ENCODE measurements at regions not wholly inside any gene's neighbourhood (a gene's known extent, or its start where the extent isn't known, plus 50 kb on each side); places are given as distances from the start of the nearest gene placed in this dataset.
A peak's percentile ranks its signal among the peaks of the same experiment; 100 is the strongest.
"Not testable (repeated sequence)": the region's sequence is repeated elsewhere in the genome, so short reads cannot be mapped to it uniquely, and the experiment has no call there.

DNA sequence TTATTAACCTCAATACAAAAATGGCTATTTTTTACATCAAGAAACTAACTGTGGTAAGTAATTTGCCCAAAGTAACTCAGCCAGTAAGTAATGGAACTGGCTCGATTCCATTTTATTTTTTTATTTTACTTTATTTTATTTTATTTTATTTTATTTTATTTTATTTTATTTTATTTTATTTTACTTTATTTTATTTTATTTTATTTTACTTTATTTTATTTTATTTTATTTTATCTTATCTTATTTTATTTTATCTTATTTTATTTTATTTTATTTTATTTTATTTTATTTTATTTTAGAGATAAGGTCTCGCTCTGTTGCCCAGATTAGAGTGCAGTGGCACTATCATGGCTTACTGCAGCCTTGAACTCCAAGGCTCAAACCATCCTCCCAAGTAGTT is 516.3 kb upstream of the API5 start:
- DNase-seq = not testable (repeated sequence)

GRCh38 chr11:42800041-42800440 is 511.8 kb upstream of the API5 start:
- DNase-seq = no peak

DNA sequence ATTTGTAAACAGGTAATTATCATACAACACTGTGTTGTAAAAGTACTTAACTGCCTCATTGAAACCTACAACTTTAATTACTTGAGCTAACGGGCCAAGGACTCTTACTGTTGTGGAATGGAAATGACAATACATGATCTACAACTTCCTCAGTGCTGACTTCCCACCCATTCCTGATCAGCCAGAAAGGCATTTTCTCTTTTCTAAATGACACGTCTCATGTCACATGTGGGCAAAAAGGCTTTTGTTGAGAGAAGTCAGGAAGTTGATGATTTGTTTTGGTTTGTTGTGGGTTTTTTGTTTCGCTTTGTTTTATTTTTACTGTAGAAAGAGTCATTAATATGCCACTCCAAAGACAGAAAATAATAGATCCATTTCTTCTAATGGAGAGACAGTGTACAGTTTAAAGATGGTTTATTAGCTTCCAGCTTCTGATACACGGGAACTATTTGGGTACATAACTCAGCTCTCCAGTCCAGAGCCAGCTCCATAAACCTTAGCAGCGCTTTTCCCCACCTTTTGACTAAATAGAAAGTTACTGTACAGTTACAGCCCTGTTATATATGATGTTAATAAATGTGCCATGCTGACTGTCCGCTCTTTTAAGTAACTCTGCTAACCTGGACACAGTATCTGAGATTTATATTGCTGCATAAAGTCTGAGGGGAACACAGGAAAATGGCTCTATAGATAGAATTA is 509.4 kb upstream of the API5 start:
- DNase-seq = no peak

DNA sequence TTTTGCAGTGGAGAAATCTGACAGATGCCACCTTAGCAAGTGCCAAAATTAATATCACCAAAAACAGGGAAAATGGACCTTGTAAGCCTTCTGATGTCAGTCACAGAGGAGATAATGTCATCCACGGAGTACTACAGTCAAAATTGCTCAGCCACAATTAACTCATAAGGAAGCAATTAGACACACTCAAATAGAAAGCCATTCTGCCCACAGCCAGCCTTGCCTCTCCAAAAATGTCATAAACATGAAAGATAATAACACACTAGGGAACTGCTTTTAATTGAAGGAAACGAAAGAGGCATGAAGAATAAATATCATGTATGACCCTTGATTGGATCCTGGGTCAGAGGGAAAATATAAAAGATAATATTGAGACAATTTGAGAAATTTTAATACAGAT is 505.6 kb upstream of the API5 start:
- no peak for DNase-seq

DNA sequence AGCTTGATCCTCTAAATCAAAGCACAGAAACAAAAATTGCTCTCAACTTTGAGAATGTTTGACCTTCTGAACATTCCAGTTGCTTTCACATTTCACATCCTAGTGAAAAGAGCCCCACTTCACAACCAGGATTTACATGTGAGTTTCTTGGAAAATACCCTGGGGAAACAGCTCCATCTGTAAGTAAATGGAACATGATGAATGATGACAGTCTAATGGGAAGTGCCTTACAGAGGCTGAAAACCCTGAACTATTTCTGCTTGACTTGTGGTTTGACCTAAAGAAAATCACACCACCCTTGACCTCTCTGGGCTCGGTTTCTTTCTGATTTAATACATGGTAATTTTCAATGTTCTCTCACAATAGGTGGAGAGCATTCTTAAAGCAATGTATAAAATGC is 499.4 kb upstream of the API5 start:
- DNase-seq = peak; percentile 51

DNA sequence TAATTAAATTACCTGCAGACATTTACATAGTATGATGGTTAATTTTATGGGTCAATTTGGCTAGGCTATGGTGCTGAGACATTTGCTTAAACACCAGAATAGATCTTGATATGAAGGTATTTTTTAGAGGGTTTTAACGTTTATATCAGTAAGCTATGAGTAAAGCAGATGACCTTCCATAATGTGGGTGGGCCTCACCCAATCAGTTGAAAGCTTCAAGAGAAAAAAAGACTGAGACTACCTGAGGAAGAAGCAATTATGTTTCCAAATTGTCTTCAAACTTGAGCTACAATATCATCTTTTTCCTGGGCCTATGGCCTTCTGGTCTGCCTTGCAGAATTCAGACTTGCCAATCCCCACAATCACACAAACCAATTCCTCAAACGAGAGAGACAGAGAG is 498.8 kb upstream of the API5 start:
- DNase-seq = no peak

DNA sequence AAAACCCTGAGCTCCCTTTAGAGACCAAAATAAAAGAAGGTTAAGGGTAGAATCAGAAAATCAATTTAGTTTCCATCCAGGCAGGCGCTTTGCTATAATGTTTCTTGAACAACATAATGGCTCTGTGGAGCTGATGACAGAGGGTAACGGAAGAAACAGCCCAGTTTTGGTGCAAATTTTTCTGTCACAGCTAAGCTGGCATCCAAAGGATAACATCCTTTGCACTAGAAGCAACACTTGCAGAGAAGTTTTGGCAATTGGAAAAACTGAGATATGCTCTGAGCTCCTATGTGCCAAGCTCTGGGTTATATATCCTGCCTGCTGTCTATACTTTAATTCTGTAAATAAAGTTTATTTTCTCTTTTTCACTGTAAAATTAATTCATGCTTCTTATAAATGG is 495.3 kb upstream of the API5 start:
- DNase-seq = no peak

DNA sequence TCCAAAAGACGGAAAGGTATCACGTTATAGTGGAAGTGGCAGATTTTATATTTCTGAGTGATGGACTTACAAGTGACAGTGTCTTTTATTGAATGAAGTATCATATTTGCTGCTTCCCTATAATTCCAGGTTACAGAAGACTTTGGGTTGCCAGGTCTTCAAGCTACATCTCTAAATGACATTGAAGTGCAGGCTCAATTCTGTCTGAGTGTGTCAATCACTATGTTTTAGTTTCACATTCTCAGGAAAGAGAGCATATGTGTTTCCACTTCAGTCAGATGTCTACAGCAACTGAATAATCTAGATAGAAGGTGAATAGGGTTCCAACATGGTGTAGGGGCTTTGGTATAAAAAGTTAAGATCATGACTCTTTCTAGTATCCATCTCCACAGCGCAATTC is 492.7 kb upstream of the API5 start:
- no peak for DNase-seq

GRCh38 chr11:42822188-42822587 is 489.6 kb upstream of the API5 start:
- DNase-seq = not testable (repeated sequence)

DNA sequence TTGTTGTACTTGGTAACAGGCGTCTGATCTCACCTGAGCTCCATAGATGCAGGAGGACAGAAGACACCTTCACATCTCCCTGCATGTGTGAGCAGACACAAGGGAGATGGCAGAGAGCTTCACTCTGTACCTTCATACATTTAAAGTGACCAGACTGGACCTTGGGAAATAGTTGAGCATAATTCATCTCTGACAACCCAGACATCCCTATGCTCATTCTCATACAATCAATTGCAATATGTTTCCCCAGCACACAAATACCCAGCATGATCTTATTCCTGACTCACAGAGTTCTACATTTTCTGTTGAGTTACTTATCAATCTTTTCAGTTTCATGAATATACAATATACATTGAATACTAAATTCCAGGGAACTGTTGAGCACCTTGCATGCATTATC is 488.2 kb upstream of the API5 start:
- no peak for DNase-seq

GRCh38 chr11:42824067-42824466 is 487.7 kb upstream of the API5 start:
- DNase-seq = no peak

- no peak for DNase-seq
Measured at GRCh38 chr11:42825598-42825997, 486.2 kb upstream of the API5 start.

DNA sequence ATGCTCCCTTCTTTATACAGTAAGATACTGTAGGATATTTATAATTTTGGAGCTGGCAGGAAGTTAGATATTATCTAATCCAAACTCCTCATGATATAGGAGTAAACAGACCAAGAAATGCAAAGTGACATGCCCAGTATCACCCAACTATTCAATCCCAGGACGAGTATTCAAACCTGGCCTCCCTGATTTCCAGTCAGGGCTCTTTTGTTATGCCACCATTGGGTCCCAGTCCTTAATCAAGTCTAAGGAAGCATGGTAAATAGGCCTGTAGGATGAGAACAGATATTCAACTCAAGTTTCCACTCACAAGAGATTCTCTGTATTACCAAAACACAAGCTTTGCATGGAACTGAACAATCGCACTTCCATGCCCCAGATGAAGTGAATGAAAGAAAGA is 484.0 kb upstream of the API5 start:
- DNase-seq = no peak

GRCh38 chr11:42837994-42838393 is 473.8 kb upstream of the API5 start:
- no peak for DNase-seq

DNA sequence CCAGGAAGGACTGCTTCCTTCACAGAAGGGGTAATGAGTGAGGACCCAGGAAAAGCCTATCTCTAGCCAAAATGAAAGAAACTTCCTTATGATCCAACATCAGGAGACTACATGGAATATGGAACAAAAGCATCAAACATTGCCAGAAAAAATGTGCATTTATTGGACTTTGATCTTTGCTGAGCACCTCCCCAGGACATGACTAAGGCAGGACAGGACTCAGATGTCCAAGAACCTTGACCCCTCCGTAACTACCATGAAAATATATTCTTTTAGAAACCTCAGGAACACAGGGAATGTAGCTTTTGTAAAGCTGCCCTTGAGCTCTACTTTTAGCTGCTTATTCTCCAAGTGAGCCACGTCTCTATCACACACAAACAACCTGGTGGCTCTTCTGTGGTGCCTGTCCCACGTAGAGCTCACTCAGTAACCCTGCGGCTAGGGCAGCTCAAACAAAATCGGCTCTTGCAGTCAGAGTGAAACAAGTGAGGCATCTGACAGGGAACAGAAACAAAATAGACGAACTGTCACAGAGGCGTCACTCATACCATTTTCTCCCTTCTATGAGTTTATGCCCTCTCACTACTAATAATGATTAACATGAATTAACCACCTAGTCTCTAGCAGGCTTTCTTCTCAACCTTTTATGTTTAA is 471.5 kb upstream of the API5 start:
- DNase-seq = no peak

DNA sequence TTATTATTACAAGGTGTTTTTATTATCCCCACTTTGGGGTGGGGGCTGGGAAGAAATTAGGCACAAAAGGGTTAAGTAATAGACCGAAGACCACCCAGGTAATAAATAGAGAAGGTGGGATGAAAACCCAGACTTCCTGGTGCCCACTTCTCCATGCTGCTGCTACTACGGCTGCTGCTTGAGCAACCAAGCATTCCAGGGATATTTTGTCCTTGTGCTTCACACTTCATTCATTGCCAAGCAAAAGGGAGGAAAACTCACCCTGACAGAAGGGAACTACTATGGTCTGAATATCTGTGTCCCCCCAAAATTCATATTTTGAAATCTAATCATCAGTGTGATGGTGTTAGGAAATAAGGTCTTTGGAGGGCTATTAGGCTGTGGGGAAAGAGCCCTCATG is 470.9 kb upstream of the API5 start:
- no peak for DNase-seq

DNA sequence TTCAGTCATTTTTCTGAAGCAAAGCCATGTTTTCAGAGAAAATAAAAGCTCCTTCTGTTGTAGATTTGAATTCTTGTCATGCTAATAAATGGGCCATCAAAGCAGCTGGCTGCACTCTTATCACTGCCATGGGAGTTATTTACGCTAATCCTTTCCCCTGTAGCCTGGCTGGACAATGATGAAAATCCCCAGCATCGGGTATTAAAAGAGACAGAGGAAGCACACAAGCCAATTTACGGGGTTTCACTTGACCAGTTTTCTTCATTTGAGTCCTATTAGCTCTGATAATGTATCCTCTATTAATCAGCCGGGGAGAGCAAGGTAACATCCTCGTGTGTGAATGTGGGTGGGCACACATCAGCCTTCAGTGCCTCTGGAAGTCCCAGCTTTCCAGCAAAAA is 470.2 kb upstream of the API5 start:
- DNase-seq = no peak

GRCh38 chr11:42849362-42849761 is 462.4 kb upstream of the API5 start:
- no peak for DNase-seq

GRCh38 chr11:42857344-42857743 is 454.5 kb upstream of the API5 start:
- no peak for DNase-seq

- DNase-seq = no peak
Measured at GRCh38 chr11:42870480-42870879, 441.3 kb upstream of the API5 start.

DNA sequence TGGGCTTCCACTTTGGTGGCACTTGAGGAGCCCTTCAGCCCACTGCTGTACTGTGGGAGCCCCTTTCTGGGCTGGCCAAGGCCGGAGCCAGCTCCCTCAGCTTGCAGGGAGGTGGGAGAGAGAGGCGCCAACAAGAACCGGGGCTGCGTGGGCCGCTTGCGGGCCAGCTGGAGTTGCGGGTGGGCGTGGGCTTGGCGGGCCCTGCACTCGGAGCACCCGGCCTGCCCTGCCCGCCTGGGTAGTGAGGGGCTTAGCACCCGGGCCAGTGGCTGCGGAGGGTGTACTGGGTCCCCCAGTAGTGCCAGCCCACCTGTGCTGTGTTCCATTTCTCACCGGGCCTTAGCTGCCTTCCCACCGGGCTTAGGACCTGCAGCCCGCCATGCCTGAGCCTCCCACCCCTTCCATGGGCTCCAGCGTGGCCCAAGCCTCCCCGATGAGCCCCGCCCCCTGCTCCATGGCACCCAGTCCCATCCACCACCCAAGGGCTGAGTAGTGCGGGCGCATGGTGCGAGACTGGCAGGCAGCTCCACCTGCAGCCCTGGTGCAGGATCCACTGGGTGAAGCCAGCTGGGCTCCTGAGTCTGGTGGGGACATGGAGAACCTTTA is 437.9 kb upstream of the API5 start:
- DNase-seq = not testable (repeated sequence)

DNA sequence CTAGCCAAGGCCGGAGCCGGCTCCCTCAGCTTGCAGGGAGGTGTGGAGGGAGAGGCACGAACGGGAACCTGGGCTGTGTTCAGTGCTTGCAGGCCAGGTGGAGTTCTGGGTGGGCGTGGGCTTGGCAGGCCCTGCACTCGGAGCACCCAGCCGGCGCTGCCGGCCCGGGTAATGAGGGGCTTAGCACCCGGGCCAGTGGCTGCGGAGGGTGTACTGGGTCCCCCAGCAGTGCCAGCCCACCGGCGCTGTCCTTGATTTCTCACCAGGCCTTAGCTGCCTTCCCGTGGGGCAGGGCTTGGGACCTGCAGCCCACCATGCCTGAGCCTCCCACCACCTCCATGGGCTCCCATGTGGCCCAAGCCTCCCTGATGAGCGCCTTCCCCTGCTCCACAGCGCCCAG is 430.5 kb upstream of the API5 start:
- not testable (repeated sequence) for DNase-seq

- no peak for DNase-seq
Measured at GRCh38 chr11:42890773-42891172, 421.0 kb upstream of the API5 start.

DNA sequence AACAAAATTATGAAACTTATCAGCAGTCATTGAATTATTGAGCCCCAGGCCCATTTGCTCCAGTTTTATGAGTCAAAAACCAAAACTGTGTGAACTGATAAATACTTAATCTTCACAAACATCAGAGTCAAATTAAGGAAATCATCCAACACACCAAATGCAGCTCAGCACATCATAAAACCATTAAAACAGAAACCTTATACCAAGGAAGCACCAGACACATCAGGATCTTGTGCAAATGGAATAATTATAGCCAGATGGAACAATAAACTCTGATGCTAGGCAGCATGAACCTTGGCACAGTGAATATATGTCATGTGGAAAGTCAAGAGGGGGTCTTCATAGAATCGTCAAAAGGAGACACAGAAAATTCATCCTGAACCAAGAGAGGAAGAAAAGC is 410.7 kb upstream of the API5 start:
- no peak for DNase-seq

DNA sequence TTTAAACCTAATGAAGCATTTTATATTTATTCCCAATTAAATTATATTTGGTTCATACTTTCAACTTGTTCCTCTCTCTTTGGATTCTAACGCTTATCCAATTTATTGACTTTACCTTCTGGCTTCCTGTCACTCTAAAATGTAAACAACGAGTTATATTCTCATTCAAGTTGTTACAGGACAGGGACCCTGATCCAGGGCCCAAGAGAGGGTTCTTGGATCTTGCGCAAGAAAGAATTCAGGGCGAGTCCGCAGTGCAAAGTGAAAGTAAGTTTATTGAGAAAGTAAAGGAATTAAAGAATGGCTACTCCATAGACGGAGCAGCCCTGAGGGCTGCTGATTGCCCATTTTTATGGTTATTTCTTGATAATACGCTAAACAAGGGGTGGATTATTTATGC is 405.6 kb upstream of the API5 start:
- no peak for DNase-seq
